ENCODE measurements at regions not wholly inside any gene's neighbourhood (a gene's known extent, or its start where the extent isn't known, plus 50 kb on each side); places are given as distances from the start of the nearest gene placed in this dataset.

DNA sequence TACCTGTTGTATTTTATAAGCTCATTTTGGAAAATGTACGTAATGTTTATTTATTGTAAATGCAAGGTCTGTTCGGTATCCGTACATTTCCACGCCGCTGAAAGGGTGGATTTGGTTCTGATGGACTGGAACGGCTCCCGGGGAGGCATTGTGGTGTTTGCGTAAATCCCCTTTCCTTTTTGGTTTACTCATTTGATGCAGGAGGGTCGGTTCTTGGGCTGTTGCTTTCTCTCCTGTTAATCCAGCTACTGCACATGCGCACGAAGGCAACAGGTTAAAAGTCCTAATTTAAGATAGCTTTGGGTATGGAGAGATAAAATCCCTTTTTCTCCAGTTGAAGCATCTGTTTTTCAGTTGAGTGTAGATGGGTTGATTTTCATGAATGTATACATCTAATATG, 224.4 kb downstream of the TM9SF2 start:
- DNase-seq (ENCODE audit: low spot score) = no peak
- TF ChIP-seq, protein P1, sequence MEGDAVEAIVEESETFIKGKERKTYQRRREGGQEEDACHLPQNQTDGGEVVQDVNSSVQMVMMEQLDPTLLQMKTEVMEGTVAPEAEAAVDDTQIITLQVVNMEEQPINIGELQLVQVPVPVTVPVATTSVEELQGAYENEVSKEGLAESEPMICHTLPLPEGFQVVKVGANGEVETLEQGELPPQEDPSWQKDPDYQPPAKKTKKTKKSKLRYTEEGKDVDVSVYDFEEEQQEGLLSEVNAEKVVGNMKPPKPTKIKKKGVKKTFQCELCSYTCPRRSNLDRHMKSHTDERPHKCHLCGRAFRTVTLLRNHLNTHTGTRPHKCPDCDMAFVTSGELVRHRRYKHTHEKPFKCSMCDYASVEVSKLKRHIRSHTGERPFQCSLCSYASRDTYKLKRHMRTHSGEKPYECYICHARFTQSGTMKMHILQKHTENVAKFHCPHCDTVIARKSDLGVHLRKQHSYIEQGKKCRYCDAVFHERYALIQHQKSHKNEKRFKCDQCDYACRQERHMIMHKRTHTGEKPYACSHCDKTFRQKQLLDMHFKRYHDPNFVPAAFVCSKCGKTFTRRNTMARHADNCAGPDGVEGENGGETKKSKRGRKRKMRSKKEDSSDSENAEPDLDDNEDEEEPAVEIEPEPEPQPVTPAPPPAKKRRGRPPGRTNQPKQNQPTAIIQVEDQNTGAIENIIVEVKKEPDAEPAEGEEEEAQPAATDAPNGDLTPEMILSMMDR (IDR thresholded peaks at IDR 0.05) = no peak
- no peak overlapping the region for H3K27ac ChIP-seq
- no peak overlapping the region for H3K4me3 ChIP-seq

DNA sequence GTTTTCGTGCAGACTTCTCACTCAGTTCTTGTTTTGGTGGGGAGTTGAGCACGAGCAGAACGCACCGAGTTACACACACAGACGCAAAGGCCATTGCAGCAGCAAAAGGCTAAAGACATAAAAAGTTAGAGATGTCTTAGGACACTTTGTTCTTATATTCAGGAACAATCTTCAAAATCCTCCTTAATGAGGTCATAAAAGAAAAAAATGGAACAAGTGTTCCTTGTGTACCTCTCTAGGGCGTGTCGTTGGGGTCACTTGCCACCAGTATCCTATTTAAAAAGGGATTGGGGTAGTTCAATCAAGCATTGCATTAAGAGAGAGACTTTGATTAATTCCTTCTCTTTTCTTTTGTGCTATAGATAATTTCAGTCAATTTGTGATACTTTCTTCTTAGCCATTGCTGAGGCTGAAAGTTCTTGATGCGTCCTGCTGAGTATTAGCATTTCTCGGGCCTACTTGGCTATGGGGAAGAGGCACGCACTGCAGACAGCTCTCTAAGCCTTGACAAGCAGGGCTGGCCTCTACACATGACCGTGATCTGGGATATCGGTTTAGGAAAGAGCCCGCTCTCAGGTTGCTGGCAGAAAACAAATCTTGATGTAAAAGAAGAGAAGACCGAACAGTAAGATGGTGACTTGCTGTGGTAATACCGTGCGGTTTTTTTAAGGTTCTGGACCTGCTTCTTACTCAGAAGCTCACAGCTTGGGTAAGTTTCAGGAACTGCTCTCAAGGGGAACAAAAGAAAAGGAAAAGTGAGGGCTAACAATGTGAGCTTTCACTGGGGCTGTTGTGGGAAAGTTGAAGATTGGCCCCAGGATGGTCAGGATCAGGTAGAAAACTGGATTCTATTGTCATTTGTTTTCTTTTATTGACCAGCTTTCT, 223.6 kb downstream of the TM9SF2 start:
- DNase-seq (ENCODE audit: low spot score) = no peak
- TF ChIP-seq, protein P1 (IDR thresholded peaks at IDR 0.05) = no peak
- Histone ChIP-seq H3K4me3 (no peak overlapping the region), H3K27ac (no peak overlapping the region)

DNA sequence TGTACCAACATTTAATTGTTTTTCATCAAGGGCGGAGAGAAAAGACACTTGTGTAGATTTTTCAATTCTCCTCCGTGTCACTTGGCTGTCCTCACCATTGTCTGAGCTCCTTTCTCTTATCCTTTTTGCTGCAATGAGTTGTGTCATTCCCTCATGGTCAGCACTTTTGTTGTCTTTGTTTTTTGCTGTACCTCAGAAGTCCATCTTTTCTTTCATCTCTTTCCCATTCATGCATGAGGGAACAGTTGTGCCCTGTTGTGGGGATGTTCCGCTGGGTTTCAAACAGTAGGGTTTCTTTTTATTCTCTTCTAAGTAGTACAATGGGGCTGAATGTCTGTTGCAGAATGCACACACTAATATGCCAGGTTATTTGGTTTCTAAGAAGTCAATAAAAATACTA, 222.6 kb downstream of the TM9SF2 start:
- Histone ChIP-seq H3K27ac (no peak overlapping the region), H3K4me3 (no peak overlapping the region)
- DNase-seq (ENCODE audit: low spot score) = no peak
- TF ChIP-seq, protein P1 (IDR thresholded peaks at IDR 0.05) = no peak

DNA sequence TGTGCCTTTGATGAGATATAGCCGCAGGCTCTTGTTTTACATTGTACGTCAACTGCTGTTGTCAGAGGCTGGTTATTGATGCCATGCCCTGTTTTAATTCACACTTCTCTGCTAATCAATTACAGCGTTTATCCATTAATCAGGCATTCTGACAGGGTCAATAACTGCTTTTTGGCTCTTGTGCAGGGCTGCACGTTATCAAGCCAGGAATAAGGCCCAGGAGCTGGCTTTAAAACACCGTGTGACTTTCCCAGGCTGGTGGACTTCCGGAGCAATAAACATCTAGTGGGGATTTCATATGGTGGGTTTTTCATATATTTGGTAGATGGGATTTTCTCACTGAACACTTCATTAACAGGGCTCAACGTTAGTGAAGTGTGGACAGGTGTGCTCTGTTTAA, 221.7 kb downstream of the TM9SF2 start:
- TF ChIP-seq, protein P1 (IDR thresholded peaks at IDR 0.05) = no peak
- Histone ChIP-seq H3K27ac (no peak overlapping the region), H3K4me3 (no peak overlapping the region)
- DNase-seq (ENCODE audit: low spot score) = no peak

GRCh38 chr13:99722338-99722818, 221.1 kb downstream of the TM9SF2 start:
- TF ChIP-seq, protein P1 (IDR thresholded peaks at IDR 0.05) = no peak
- no peak for DNase-seq (ENCODE audit: low spot score)
- Histone ChIP-seq H3K27ac (no peak overlapping the region), H3K4me3 (no peak overlapping the region)

GRCh38 chr13:99721606-99722337, 220.5 kb downstream of the TM9SF2 start:
- no peak overlapping the region for H3K27ac ChIP-seq
- no peak for DNase-seq (ENCODE audit: low spot score)
- no peak overlapping the region for H3K4me3 ChIP-seq
- TF ChIP-seq, protein P1 (IDR thresholded peaks at IDR 0.05) = no peak
